Parathyroid adenoma (tissue), 2 donors: ENCODE measurements at regions not wholly inside any gene's neighbourhood (a gene's known extent, or its start where the extent isn't known, plus 50 kb on each side); places are given as distances from the start of the nearest gene placed in this dataset.

Source experiments
- H2AFZ ChIP-seq: fragments of 300-600 bp; sonication (generic); one replicate; pipeline ENCODE4 v1.7.0; 2017; ENCODE audit warnings: antibody characterized with exemption, mild to moderate bottlenecking
- H3K27ac ChIP-seq: fragments of 300-600 bp; sonication (generic); one replicate; pipeline ENCODE4 v1.7.0; 2017
- H3K27me3 ChIP-seq: fragments of 300-600 bp; sonication (generic); one replicate; pipeline ENCODE4 v1.7.0; 2017; ENCODE audit warnings: low read length; ENCODE audit not compliant: control insufficient read depth, insufficient read depth
- H3K36me3 ChIP-seq: fragments of 300-600 bp; sonication (generic); one replicate; pipeline ENCODE4 v1.7.0; 2017; ENCODE audit warnings: low read length; ENCODE audit not compliant: control insufficient read depth, insufficient read depth
- H3K4me1 ChIP-seq: fragments of 300-600 bp; sonication (generic); one replicate; pipeline ENCODE4 v1.7.0; 2017; ENCODE audit warnings: control low read depth
- H3K4me2 ChIP-seq: fragments of 300-600 bp; sonication (generic); one replicate; pipeline ENCODE4 v1.7.0; 2017; ENCODE audit warnings: low read length
- H3K4me3 ChIP-seq: fragments of 300-600 bp; sonication (generic); one replicate; pipeline ENCODE4 v1.7.0; 2017; ENCODE audit warnings: low read depth, low read length
- H3K79me2 ChIP-seq: fragments of 300-600 bp; sonication (generic); one replicate; pipeline ENCODE4 v1.7.0; 2017; ENCODE audit warnings: control low read depth
- H3K9ac ChIP-seq: fragments of 300-600 bp; sonication (generic); one replicate; pipeline ENCODE4 v1.7.0; 2017; ENCODE audit warnings: mild to moderate bottlenecking
- H3K9me3 ChIP-seq: fragments of 300-600 bp; sonication (generic); one replicate; pipeline ENCODE4 v1.7.0; 2017; ENCODE audit warnings: low read length; ENCODE audit not compliant: control insufficient read depth
- TF ChIP-seq, protein P1 (sequence below): fragments of 300-600 bp; sonication (generic); IDR thresholded peaks from one replicate; pipeline ENCODE4 v1.7.0; 2017; ENCODE audit warnings: antibody characterized with exemption, mild to moderate bottlenecking
- donor health status: primary hyperparathyroidism.

- TF ChIP-seq, protein P1, sequence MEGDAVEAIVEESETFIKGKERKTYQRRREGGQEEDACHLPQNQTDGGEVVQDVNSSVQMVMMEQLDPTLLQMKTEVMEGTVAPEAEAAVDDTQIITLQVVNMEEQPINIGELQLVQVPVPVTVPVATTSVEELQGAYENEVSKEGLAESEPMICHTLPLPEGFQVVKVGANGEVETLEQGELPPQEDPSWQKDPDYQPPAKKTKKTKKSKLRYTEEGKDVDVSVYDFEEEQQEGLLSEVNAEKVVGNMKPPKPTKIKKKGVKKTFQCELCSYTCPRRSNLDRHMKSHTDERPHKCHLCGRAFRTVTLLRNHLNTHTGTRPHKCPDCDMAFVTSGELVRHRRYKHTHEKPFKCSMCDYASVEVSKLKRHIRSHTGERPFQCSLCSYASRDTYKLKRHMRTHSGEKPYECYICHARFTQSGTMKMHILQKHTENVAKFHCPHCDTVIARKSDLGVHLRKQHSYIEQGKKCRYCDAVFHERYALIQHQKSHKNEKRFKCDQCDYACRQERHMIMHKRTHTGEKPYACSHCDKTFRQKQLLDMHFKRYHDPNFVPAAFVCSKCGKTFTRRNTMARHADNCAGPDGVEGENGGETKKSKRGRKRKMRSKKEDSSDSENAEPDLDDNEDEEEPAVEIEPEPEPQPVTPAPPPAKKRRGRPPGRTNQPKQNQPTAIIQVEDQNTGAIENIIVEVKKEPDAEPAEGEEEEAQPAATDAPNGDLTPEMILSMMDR = no peak
- Histone ChIP-seq H3K9me3 (no peaks in the 10 kb centered on the region), H3K79me2 (no peaks in the 10 kb centered on the region)
Observed at GRCh38 chr6:81253821-81254220, 498.7 kb downstream of the TENT5A start.

DNA sequence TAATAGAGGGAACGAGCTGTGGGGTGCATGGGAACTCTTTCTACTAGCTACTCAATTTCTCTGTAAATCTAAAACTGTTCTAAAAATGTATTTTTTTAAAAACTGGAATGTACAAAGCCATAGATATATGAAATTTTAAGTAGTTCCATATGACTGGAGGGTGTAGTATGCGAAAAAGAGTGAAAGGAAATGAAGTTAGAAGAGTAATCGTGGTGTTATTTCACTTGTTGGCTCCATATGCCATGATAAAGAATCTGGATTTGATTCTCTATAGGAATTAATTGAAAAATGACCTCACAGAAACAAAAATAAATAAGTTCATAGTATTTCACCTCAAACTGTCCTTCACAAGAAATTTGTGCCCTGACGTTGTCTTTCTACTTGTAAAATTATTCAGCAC lies 500.2 kb downstream of the TENT5A start:
- Histone ChIP-seq H3K27me3 (no peaks in the 10 kb centered on the region), H3K9me3 (no peaks in the 10 kb centered on the region), H3K79me2 (no peaks in the 10 kb centered on the region), H3K36me3 (no peaks in the 10 kb centered on the region), H3K27ac (no peak overlapping the region), H3K4me2 (no peak overlapping the region), H3K4me3 (no peak overlapping the region), H2AFZ (no peak overlapping the region), H3K4me1 (no peaks in the 10 kb centered on the region), H3K9ac (no peak overlapping the region)
- TF ChIP-seq, protein P1 = no peak

More at GRCh38 chr6:81253821-81254220, 498.7 kb downstream of the TENT5A start:
- no peak overlapping the region for H3K27ac ChIP-seq
- no peaks in the 10 kb centered on the region for H3K4me1 ChIP-seq
- no peak overlapping the region for H3K4me2 ChIP-seq
- H3K4me3 ChIP-seq = no peak overlapping the region
- H2AFZ ChIP-seq = no peak overlapping the region
- no peaks in the 10 kb centered on the region for H3K27me3 ChIP-seq
- H3K36me3 ChIP-seq = no peaks in the 10 kb centered on the region
- no peak overlapping the region for H3K9ac ChIP-seq

DNA sequence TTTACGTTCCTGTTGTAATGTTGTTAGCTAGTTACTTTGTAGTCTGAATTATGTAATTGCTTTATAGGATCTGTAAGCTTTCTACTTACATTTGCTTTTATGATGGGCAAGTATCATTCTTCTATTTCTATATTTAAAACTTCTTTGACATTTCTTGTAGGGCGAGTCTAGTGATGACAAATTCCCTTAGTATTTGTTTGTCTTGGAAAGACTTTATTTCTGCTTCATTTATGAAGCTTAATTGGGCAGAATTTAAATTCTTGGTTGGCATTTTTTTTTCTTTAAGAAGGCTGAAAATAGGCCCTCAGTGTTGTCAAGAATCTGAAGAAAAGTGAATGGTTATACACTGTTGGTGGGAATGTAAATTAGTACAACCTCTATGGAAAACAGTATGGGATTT lies 506.3 kb downstream of the TENT5A start:
- Histone ChIP-seq H2AFZ (no peak overlapping the region), H3K27ac (no peak overlapping the region), H3K4me2 (no peak overlapping the region), H3K4me1 (no peaks in the 10 kb centered on the region), H3K27me3 (no peaks in the 10 kb centered on the region), H3K9ac (no peak overlapping the region), H3K4me3 (no peak overlapping the region), H3K9me3 (no peaks in the 10 kb centered on the region), H3K79me2 (no peaks in the 10 kb centered on the region), H3K36me3 (no peaks in the 10 kb centered on the region)
- TF ChIP-seq, protein P1 = no peak

DNA sequence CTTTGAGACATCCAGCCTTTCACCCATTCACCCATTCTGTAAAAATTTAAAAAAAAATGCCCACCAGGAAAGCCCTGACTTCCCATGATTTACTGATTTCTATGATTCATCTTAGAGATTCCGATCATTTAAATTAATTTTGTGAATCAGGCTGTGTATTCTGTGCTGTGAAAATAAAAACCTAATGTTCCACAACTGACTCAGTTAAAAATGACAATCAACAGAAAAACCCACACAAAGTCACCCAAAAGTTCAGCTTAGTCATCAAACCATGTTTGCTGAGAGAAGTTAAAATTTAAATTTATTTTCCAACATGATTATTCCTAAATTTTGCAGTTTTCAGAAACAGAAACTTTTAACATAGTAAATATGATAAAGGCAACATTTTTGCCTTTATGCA lies 509.9 kb downstream of the TENT5A start:
- H2AFZ ChIP-seq = no peak overlapping the region
- no peak overlapping the region for H3K27ac ChIP-seq
- no peaks in the 10 kb centered on the region for H3K27me3 ChIP-seq
- no peak overlapping the region for H3K9ac ChIP-seq
- H3K4me2 ChIP-seq = no peak overlapping the region
- H3K9me3 ChIP-seq = no peaks in the 10 kb centered on the region
- H3K4me3 ChIP-seq = no peak overlapping the region
- TF ChIP-seq, protein P1 = no peak
- no peaks in the 10 kb centered on the region for H3K36me3 ChIP-seq
- H3K4me1 ChIP-seq = no peaks in the 10 kb centered on the region
- no peaks in the 10 kb centered on the region for H3K79me2 ChIP-seq
